ENCODE measurements at regions not wholly inside any gene's neighbourhood (a gene's known extent, or its start where the extent isn't known, plus 50 kb on each side); places are given as distances from the start of the nearest gene placed in this dataset.

GRCh38 chr2:103982691-103983090 lies 871.2 kb upstream of the POU3F3 start:
- Histone ChIP-seq H3K79me2 (ENCODE audit: insufficient read depth) (no peaks in the 10 kb centered on the region), H3K4me3 (no peak overlapping the region), H4K20me1 (ENCODE audit: insufficient read depth) (no peaks in the 10 kb centered on the region), H3K9ac (no peak overlapping the region), H3K36me3 (ENCODE audit: low read depth) (no peaks in the 10 kb centered on the region), H3K9me3 (ENCODE audit: low read depth) (no peaks in the 10 kb centered on the region), H3F3A (ENCODE audit: insufficient read depth) (no peaks in the 10 kb centered on the region), H3K4me1 (ENCODE audit: insufficient read depth) (no peaks in the 10 kb centered on the region), H3K27me3 (replicated peaks; ENCODE audit: insufficient read depth) (no peaks in the 10 kb centered on the region), H3K4me2 (ENCODE audit: unreplicated experiment) (no peak overlapping the region), H3K27ac (no peak overlapping the region), H2AFZ (no peak overlapping the region), H3K9me2 (ENCODE audit: insufficient read depth) (no peaks in the 10 kb centered on the region)
- TF ChIP-seq EZH2 (IDR thresholded peaks at IDR 0.05; ENCODE audit: insufficient read depth, poor library complexity, severe bottlenecking), result no peak
- TF ChIP-seq EZH2phosphoT487 (IDR thresholded peaks at IDR 0.05; ENCODE audit: insufficient read depth, low read depth), result no peak
- WGBS, 2 experiments (ENCODE audit: low coverage in 1 of 2, low lambda C conversion rate in 2 of 2, missing lambda C conversion rate in 2 of 2), result 28 to 46% methylated on average over 3 of the region's 3 CpGs
- in situ Hi-C loops (cut with MboI), result no loop called here
- no peak for DNase-seq

DNA sequence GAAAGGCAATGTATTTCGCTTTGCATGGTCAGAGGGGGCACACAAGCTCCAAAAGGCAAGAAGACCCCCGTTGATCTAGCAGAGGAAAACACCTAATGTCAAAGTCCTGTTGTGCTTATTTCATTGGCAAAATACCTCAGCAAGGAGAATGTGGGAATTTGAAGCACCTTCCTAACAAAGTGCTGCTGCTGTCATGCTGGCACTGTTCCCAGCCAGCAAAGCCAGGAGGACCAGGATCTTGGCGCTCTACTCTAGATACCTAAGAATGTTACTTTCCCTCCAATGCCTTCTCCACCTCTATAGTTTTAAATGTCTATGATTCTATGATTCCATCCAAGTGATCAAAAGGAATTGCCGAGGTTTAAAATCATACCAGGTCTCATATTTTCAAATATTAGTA lies 867.9 kb upstream of the POU3F3 start:
- H3K27me3 ChIP-seq (replicated peaks; ENCODE audit: insufficient read depth), result no peaks in the 10 kb centered on the region
- no peaks in the 10 kb centered on the region for H3K4me1 ChIP-seq (ENCODE audit: insufficient read depth)
- H3K36me3 ChIP-seq (ENCODE audit: low read depth), result no peaks in the 10 kb centered on the region
- H4K20me1 ChIP-seq (ENCODE audit: insufficient read depth), result no peaks in the 10 kb centered on the region
- H3K4me2 ChIP-seq (ENCODE audit: unreplicated experiment), result no peak overlapping the region
- no peaks in the 10 kb centered on the region for H3K79me2 ChIP-seq (ENCODE audit: insufficient read depth)
- H3K9me3 ChIP-seq (ENCODE audit: low read depth), result no peaks in the 10 kb centered on the region
- H3K27ac ChIP-seq, result no peak overlapping the region
- no peak for DNase-seq
- no peak overlapping the region for H2AFZ ChIP-seq
- TF ChIP-seq EZH2phosphoT487 (IDR thresholded peaks at IDR 0.05; ENCODE audit: insufficient read depth, low read depth) (no peak), EZH2 (IDR thresholded peaks at IDR 0.05; ENCODE audit: insufficient read depth, poor library complexity, severe bottlenecking) (no peak)
- H3K9me2 ChIP-seq (ENCODE audit: insufficient read depth), result no peaks in the 10 kb centered on the region
- in situ Hi-C loops (cut with MboI), result no loop called here
- H3F3A ChIP-seq (ENCODE audit: insufficient read depth), result no peaks in the 10 kb centered on the region
- no peak overlapping the region for H3K4me3 ChIP-seq
- WGBS, 2 experiments (ENCODE audit: low coverage in 1 of 2, low lambda C conversion rate in 2 of 2, missing lambda C conversion rate in 2 of 2), result 40 to 42% methylated on average over 4 of the region's 4 CpGs
- H3K9ac ChIP-seq, result no peak overlapping the region

- H4K20me1 ChIP-seq (ENCODE audit: insufficient read depth), result no peaks in the 10 kb centered on the region
- H3K4me2 ChIP-seq (ENCODE audit: unreplicated experiment), result no peak overlapping the region
- in situ Hi-C loops (cut with MboI), result no loop called here
- no peaks in the 10 kb centered on the region for H3K9me2 ChIP-seq (ENCODE audit: insufficient read depth)
- H3K4me3 ChIP-seq, result no peak overlapping the region
- H3K4me1 ChIP-seq (ENCODE audit: insufficient read depth), result no peaks in the 10 kb centered on the region
- WGBS, 2 experiments (ENCODE audit: low coverage in 1 of 2, low lambda C conversion rate in 2 of 2, missing lambda C conversion rate in 2 of 2), result 7 to 11% methylated on average over 2 of the region's 2 CpGs
- DNase-seq, result no peak
- no peak overlapping the region for H3K9ac ChIP-seq
- H2AFZ ChIP-seq, result no peak overlapping the region
- no peaks in the 10 kb centered on the region for H3K27me3 ChIP-seq (replicated peaks; ENCODE audit: insufficient read depth)
- H3K36me3 ChIP-seq (ENCODE audit: low read depth), result no peaks in the 10 kb centered on the region
- H3K9me3 ChIP-seq (ENCODE audit: low read depth), result no peaks in the 10 kb centered on the region
- TF ChIP-seq EZH2 (IDR thresholded peaks at IDR 0.05; ENCODE audit: insufficient read depth, poor library complexity, severe bottlenecking), result no peak
- TF ChIP-seq EZH2phosphoT487 (IDR thresholded peaks at IDR 0.05; ENCODE audit: insufficient read depth, low read depth), result no peak
- H3K79me2 ChIP-seq (ENCODE audit: insufficient read depth), result no peaks in the 10 kb centered on the region
- H3F3A ChIP-seq (ENCODE audit: insufficient read depth), result no peaks in the 10 kb centered on the region
- no peak overlapping the region for H3K27ac ChIP-seq
Observed at GRCh38 chr2:103991591-103991990, 862.3 kb upstream of the POU3F3 start.

DNA sequence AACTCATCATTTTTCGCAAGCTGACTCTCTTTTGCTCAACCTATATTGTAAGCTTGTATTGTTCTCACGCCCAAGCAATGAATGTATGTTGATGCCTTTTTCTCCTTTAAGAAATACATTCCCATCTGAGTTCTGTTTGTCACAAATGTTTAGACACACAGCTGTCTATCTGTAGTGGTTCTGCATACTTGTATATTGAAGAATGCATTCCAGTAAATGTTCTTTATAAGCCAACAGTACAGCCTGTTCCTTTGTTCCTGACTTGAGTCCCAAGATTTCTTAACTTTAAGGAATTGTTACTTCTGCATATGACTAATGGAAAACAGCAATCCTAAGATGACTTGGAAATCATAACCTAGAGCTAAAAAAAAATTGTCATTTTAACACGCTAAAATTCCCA lies 849.1 kb upstream of the POU3F3 start:
- no peak overlapping the region for H3K4me2 ChIP-seq (ENCODE audit: unreplicated experiment)
- H4K20me1 ChIP-seq (ENCODE audit: insufficient read depth), result no peaks in the 10 kb centered on the region
- H3K27ac ChIP-seq, result no peak overlapping the region
- WGBS, 2 experiments (ENCODE audit: low coverage in 1 of 2, low lambda C conversion rate in 2 of 2, missing lambda C conversion rate in 2 of 2), result 0 to 2% methylated on average over 3 of the region's 3 CpGs
- no peaks in the 10 kb centered on the region for H3K9me3 ChIP-seq (ENCODE audit: low read depth)
- DNase-seq, result no peak
- no peaks in the 10 kb centered on the region for H3F3A ChIP-seq (ENCODE audit: insufficient read depth)
- H3K27me3 ChIP-seq (replicated peaks; ENCODE audit: insufficient read depth), result no peaks in the 10 kb centered on the region
- H3K9ac ChIP-seq, result no peak overlapping the region
- H3K4me3 ChIP-seq, result no peak overlapping the region
- H3K9me2 ChIP-seq (ENCODE audit: insufficient read depth), result no peaks in the 10 kb centered on the region
- in situ Hi-C loops (cut with MboI), result no loop called here
- no peaks in the 10 kb centered on the region for H3K79me2 ChIP-seq (ENCODE audit: insufficient read depth)
- H3K4me1 ChIP-seq (ENCODE audit: insufficient read depth), result no peaks in the 10 kb centered on the region
- H2AFZ ChIP-seq, result no peak overlapping the region
- TF ChIP-seq EZH2phosphoT487 (IDR thresholded peaks at IDR 0.05; ENCODE audit: insufficient read depth, low read depth), result no peak
- no peak for TF ChIP-seq EZH2 (IDR thresholded peaks at IDR 0.05; ENCODE audit: insufficient read depth, poor library complexity, severe bottlenecking)
- H3K36me3 ChIP-seq (ENCODE audit: low read depth), result no peaks in the 10 kb centered on the region

GRCh38 chr2:104016801-104017200 lies 837.1 kb upstream of the POU3F3 start:
- DNase-seq, result no peak
- Histone ChIP-seq H3K27me3 (replicated peaks; ENCODE audit: insufficient read depth) (no peaks in the 10 kb centered on the region), H3K9me3 (ENCODE audit: low read depth) (no peaks in the 10 kb centered on the region), H3K79me2 (ENCODE audit: insufficient read depth) (no peaks in the 10 kb centered on the region), H3K9me2 (ENCODE audit: insufficient read depth) (no peaks in the 10 kb centered on the region), H3K27ac (no peak overlapping the region), H3K4me1 (ENCODE audit: insufficient read depth) (no peaks in the 10 kb centered on the region), H3K36me3 (ENCODE audit: low read depth) (no peaks in the 10 kb centered on the region), H2AFZ (no peak overlapping the region), H3F3A (ENCODE audit: insufficient read depth) (no peaks in the 10 kb centered on the region), H3K4me2 (ENCODE audit: unreplicated experiment) (no peak overlapping the region), H4K20me1 (ENCODE audit: insufficient read depth) (no peaks in the 10 kb centered on the region), H3K9ac (no peak overlapping the region), H3K4me3 (no peak overlapping the region)
- in situ Hi-C loops (cut with MboI), result no loop called here
- WGBS, 2 experiments (ENCODE audit: low coverage in 1 of 2, low lambda C conversion rate in 2 of 2, missing lambda C conversion rate in 2 of 2), result 16 to 21% methylated on average over 3 of the region's 3 CpGs
- TF ChIP-seq EZH2 (IDR thresholded peaks at IDR 0.05; ENCODE audit: insufficient read depth, poor library complexity, severe bottlenecking), result no peak
- no peak for TF ChIP-seq EZH2phosphoT487 (IDR thresholded peaks at IDR 0.05; ENCODE audit: insufficient read depth, low read depth)

Data from GM23248 (cell line).